NCI-H526 (cell line): ENCODE measurements at regions not wholly inside any gene's neighbourhood (a gene's known extent, or its start where the extent isn't known, plus 50 kb on each side); places are given as distances from the start of the nearest gene placed in this dataset.

ENCODE experiments used
- DNase-seq, 2 experiments: peaks; one replicate each; lab custom pipeline; 2025; lab: John Stamatoyannopoulos, UW

DNA sequence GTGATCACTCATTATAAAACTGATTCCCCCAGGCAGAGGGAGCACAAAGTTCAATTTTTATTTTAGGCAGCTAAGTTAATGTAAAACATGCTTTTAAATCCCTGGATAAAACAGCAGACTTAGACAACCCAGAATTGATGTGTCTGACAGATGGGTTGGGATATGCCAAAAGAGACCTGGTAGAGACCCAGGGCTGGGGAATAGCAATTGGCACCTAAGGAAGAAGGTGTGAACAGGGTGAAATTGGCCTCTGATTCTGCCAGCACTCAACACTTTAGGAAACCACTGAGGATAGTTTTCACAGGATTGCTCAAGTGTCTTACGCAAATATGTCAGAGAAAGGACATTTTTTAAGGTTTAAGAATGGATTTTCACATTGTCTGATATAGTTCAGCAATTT, 938.2 kb upstream of the CDH8 start:
- no peak for DNase-seq

DNA sequence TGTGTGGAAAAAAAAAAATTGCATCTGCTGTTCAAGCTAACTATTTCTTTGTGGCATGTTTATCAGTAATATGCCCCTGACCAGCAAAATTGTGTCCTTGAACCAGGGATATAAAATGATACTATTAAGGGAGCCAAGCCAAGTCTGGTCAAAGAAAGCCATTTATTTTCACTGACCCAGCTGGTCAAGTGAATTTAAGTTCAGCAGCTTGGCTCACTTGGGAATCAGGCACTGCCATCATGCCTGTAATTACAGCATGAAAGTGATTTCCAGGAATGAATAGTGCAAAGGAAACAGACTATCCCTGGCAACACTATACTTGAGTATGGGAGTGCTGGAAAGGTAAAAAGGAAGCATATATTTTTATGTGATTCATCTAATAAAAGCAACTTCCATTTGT, 934.6 kb upstream of the CDH8 start:
- no peak for DNase-seq

GRCh38 chr16:62969711-62970318, 933.6 kb upstream of the CDH8 start:
- no peak for DNase-seq

- DNase-seq: no peak
Observed at GRCh38 chr16:62967611-62968010, 931.4 kb upstream of the CDH8 start.

GRCh38 chr16:62967163-62967562, 930.9 kb upstream of the CDH8 start:
- no peak for DNase-seq

- DNase-seq: no peak
Observed at GRCh38 chr16:62966626-62967025, 930.4 kb upstream of the CDH8 start.

GRCh38 chr16:62965831-62966230, 929.6 kb upstream of the CDH8 start:
- DNase-seq: no peak

- DNase-seq: peak; percentile 82 to 84
Observed at GRCh38 chr16:62963846-62964245, 927.6 kb upstream of the CDH8 start.

DNA sequence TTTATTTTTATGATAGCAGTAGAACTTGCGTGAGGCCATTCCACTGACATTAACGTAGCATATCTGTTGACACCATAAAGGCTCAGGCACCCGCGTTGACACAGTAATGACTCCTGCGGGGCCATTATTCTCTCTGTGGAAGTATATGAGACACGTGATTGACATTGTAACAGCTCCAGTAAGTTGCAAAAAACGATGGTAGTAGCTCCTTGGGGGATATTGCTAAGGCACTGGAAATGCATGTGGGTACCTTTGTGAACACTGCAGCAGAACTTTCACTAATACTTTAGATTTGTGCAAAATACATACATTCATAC, 918.8 kb upstream of the CDH8 start:
- DNase-seq: no peak

DNA sequence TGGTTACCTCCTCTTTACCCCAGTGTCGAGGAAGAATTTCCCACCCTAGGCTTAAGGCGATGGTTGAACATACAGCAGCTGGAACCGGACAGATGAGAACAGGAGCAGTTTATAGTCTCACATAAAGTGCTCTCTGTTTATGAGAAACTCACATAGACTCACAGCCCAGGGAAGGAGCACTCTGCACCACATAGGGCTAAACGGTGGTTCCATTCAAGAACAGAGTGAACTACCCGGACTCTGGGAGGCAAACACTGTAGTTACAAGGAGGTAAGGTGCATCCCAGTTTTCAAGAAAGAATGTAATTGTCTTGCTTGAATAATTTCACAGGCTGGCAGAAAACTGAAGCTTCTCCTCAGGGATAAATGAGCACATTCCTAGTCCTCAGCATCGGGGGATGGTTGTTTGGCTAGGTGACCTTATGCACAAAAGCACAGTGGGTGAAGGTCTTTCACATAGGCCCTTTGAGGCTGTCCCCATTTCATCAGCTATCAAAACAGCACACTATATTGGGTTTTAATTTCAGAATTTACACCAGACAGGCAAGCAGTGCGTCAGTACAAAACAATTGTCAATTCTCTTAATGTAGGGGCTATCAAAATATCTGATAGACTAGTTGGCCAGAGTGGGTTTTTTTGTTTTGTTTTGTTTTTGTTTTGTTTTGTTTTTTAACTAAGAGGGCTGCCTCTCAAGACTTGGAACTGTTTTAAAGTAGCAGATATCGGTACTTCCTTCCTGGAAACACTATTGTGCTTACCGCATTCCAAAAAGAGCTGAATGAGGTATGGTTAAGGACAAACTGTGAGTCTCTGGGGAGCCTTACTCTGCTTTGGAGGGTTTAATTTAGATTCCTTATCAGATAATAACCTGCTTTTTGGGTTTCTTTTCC, 918.1 kb upstream of the CDH8 start:
- DNase-seq: no peak

DNA sequence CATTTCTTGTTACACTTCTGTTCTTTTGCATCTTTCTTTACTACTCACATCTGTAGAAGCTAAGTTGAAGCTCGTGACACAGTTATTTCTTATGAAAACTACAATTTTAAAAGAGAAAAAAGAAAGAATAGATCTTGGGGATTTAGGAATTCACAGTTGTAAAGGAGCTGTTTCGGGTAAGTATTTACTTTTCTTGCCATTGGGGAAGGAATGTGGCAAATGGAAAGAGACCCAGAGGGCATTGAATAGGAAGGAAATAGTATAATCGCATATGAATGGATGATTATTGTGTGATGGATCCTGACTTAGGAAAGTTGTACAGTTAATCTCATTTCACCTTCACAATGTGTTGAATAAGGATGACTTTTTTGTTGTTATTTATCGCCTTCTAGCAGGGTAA, 914.1 kb upstream of the CDH8 start:
- no peak for DNase-seq

- DNase-seq: no peak
Observed at GRCh38 chr16:62940569-62940968, 904.3 kb upstream of the CDH8 start.

DNA sequence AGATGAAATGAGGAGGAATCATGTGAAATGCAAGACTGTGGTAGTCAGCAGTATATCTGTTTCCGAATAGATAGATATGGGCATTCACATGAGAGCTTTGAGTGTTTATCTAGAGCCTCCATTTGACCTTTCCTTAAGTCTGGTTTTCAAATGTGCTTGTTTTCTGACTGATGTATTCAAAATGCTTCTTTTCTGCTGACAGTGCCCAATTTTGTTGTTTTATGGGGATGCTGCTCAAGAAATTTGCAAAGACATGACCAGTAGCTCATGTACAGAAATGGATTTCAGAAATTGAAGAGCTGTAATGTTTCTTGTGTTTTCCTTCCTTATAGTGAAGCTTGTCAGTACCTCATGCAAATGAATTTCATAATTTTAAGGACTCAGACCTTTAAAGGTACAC, 903.4 kb upstream of the CDH8 start:
- DNase-seq: no peak

- no peak for DNase-seq
Observed at GRCh38 chr16:62933929-62934328, 897.7 kb upstream of the CDH8 start.

- DNase-seq: no peak
Observed at GRCh38 chr16:62929593-62929992, 893.4 kb upstream of the CDH8 start.

GRCh38 chr16:62927122-62927521, 890.9 kb upstream of the CDH8 start:
- DNase-seq: no peak

DNA sequence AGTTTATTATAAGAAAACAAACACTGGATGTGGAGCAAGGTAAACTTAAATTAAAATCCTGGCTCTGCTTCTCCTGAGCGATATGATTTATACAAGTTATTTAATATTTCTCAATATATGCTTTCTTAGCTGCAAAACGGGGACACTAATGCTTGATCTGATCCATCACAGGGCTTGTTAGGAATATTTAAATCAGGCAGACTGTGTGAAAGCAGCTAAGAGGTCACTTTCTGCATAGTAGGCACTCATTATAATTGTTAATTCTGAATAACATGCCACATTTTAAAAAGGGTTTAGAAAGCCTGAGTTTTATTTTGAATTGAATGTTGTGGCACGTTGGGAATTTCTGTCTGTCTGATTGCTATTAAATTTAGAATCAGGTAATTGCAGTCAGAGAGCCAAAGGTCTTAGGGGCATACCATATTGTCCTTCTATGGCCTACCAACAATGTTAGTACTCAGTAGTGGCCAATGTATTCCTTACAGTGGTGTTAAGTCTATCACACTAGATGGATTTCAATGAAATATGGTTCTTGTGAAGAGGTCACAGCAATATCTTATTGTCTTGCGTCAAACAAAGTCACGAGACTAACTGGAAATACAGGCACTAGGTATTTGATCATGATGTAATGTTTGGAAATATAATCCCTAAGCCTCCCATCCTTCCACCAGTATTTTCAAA, 890.0 kb upstream of the CDH8 start:
- DNase-seq: no peak

- no peak for DNase-seq
Observed at GRCh38 chr16:62921904-62922303, 885.7 kb upstream of the CDH8 start.

GRCh38 chr16:62913924-62914323, 877.7 kb upstream of the CDH8 start:
- no peak for DNase-seq

- no peak for DNase-seq
Observed at GRCh38 chr16:62913333-62913732, 877.1 kb upstream of the CDH8 start.

GRCh38 chr16:62909597-62909996, 873.4 kb upstream of the CDH8 start:
- no peak for DNase-seq

- no peak for DNase-seq
Observed at GRCh38 chr16:62907562-62907961, 871.3 kb upstream of the CDH8 start.

DNA sequence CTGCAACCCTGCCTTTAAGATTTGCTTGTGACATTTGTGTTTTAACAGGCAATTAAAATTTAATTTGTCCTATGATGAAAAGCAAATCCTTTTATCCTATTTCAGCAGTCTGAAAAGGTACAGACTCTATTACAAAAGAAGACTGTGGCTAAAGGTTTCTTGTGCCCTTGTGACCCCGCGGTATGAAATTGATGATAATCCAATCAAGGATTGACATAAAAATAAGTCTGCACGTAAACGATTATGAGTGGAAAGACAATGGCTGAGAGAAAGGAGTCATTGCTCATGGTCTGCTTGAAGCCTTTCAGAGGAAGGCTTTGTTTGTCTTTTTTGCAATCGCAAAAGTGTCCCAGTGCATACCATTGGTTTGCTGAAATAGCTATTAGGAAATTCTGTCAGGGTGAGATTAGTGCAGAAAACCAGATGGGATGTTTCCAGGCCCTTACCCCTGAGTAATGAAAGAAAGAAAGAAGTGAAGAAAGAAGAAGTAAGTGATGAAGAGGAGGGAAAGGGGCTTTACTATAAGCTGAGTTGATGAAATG, 867.8 kb upstream of the CDH8 start:
- DNase-seq: no peak
